ENCODE measurements at regions not wholly inside any gene's neighbourhood (a gene's known extent, or its start where the extent isn't known, plus 50 kb on each side); places are given as distances from the start of the nearest gene placed in this dataset.
"Not testable (repeated sequence)": the region's sequence is repeated elsewhere in the genome, so short reads cannot be mapped to it uniquely, and the experiment has no call there.

DNA sequence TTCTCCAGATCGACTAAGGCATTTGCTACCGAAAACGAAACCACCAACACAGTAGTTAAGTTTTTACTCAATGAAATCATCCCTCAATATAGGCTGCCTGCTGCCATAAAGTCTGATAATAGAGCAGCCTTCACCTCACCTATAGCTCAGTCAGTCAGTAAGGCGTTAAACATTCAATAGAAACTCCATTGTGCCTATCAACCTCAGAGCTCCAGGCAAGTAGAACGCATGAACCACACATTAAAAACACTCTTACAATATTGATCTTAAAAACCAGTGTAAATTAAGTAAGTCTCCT, 160.6 kb downstream of the DEFB131A start:
- FAIRE-seq = not testable (repeated sequence)

DNA sequence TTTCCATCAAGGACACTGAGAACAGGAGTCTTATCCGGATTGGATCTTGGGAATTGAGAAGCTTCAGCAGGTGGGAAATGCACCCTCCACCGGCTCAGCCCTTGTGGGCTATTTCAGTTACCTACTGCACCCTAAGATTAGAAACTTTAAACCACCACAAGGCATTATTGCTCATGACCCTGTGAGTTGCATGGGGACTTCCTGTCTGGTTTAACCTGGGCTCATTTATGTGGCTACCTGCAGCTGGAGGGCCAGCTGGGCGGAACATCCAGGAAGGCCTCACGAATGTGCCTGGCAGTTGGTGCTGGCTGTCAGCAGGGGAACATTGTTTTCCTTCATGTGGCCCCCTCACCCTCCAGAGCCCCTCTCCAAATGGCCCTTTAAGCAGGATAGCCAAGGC, 164.1 kb downstream of the DEFB131A start:
- no peak for FAIRE-seq

DNA sequence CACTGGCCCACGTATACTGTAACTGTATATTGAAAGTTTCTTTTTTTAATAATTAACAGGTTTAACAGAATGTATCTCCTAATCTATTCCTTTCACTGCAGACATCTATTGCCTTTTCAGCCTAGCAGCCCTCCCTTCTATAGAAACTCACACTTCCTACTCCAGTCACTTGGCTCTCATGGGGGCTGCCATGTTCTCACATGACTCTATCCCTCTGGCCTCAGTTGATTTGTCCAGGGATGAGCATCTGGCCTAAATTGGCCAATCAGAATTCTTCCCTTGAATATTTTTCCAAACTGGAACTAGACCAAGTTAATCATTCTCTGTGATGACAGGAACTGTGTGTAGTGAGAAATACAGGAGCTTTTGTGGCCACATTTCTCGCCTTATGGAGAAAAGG, 166.1 kb downstream of the DEFB131A start:
- not testable (repeated sequence) for FAIRE-seq

DNA sequence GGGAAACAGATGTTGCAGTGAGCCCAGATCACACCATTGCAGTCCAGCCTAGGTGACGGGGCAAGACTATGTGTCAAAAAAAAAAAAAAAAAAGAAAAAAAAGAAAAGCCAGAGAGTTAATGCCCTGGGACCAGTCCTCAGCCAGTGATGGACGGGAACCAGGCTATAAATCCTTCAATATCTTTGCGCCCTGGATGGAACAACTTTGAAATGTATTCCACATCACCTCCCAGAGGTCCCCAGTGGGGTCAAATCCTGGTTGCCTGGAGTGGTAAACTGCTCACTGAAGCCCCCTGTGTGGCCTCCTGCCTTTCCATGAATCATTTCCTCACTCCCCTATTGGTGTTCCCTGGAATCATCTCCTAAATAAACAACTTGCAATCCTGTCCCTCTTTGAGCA, 166.9 kb downstream of the DEFB131A start:
- FAIRE-seq = no peak

DNA sequence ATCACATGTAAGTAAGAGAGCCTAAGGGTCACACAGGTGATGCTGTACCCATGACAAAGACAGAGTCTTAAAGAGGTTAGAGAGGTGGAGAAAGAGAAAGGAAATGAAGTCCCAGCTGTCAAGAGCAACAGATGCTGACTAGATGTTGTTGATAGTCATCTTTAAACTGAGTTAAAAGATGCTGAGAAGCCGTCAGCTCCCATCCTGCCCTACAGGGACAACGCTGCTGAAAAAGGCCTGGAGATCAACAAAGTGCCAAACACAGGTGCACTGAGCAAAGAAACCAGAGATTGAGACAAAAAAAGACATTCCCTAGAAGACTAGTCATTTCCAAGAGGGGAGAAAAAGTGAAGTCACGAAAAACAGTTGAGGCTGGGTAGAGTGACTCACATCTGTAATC, 145.0 kb upstream of the DRD5 start:
- FAIRE-seq = not testable (repeated sequence)

DNA sequence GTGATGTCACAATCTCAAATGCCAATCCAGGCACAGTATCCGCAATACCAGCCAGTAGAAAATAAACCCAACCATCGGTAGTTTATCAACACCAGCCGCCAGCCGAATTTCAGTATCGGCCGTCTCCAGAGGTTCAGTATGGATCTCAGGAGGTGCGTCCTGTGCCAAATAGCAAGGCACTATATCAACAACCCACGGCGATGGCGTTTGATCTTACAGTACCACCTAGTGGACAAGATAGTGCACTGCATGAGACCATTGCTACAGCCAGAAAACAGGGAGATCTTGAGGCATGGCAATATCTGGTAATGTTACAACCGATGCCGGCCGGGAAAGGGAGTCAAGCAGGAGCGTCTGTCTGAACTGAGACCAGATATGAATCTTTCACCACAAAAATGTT, 121.8 kb upstream of the DRD5 start:
- peak; percentile 92 for FAIRE-seq

DNA sequence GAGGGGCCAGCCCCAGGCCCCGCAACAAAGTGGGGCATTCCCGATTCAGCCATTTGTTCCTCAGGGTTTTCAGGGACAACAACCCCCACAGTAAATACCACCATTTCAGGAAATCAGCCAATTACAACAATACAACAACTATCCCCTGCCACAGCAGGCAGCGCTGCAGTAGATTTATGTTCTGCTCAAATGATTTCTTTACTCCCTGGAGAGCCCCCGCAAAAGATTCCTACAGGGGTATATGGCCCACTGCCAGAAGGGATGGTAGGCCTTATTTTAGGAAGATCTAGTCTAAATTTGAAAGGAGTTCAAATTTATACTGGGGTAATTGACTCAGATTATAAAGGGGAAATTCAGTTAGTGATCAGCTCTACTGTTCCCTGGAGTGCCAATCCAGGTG, 120.5 kb upstream of the DRD5 start:
- not testable (repeated sequence) for FAIRE-seq

DNA sequence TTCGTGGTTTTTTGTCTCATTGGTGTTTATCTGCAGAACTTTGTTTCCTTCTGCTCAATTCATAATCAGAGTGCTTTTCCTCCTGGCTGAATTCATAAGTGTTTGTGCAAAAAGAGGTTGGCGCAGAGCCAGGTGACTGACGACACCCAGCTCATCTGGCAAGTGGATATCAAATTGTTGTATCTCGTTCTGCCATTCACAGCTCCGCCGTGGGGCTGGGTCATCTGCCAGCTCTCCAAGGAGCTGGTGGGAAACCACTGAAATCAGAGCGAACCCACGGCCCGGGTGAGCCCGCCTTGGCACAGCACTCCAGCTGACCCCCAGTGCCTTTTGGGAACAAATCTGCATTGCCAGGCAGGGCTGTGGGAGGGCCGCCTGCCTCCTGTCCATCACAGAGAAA, 110.7 kb upstream of the DRD5 start:
- not testable (repeated sequence) for FAIRE-seq

DNA sequence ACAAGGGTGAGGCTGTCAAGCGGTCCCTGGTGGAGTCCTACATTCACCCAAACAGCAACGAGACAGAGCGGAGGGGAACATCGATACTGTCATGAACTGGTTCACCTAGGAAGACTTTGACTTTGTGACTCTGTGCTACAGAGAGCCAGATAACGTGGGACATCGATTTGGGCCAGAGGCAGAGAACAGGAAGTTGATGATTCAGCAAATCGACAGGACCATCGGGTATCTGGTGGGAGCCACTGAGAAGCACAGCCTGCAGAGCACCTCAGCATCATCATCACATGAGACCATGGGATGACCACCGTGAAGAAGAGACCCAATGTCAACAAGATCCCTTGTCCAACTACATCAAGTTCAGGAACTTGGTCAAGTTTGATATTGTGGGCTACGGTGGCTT, 104.1 kb upstream of the DRD5 start:
- not testable (repeated sequence) for FAIRE-seq

DNA sequence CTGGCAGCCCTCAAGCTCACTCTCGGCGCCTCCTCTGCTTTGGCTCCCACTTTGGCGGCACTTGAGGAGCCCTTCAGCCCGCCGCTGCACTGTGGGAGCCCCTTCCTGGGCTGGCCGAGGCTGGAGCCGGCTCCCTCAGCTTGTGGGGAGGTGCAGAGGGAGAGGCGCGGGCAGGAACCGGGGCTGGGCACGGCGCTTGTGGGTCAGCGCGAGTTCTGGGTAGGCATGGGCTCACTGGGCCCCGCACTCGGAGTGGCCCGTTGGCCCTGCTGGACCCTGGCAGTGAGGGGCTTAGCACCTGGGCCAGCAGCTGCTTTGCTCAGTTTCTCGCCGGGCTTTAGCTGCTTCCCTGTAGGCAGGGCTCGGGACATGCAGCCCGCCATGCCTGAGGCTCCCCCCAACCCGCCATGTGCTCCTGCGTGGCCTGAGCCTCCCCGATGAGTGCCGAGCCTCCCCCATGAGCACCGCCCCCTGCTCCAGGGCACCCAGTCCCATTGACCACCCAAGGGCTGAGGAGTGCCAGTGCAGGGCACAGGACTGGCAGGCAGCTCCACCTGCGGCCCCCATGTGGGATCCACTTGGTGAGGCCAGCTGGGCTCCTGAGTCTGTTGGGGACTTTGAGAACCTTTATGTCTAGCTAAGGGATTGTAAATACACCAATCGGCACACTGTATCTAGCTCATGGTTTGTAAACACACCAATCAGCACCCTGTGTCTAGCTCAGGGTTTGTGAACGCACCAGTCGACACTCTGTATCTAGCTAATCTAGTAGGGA, 101.5 kb upstream of the DRD5 start:
- FAIRE-seq = no peak

DNA sequence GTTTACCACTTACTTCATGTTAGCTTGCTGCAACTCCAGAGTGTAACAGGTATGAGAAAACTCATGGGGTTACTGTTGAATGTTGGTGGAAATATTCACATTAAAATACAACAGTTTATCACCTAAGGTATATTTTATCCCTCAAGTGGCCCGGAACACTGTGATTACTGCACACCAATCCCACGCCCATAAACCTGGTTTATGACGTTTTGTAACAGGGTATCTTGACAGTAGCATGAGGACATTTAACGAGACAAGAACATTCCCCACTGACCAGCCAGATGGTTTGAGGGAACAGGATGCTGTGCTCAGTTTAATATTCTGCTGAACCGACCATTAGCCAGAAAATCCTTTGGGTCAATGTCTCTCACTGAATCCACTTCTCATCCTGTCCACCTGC, 98.3 kb upstream of the DRD5 start:
- not testable (repeated sequence) for FAIRE-seq

DNA sequence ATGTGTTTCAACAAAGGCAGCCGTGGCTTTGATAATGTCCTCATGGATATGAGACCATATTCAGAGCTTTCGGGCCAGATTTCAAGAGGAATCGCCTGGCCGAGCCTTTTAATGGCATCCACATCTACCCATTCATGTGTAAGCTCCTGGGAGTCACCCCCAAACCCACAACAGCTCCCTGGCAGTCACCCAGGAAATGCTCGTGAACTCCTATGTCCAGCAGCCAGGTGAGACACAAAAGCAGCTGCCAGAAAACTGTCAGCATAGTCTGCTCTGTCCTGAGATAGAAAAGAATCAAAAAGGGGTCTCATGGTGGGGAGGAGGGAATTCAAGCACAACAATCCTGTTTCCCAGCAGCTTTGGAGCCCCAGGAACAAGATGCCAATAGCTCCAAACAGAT, 96.4 kb upstream of the DRD5 start:
- FAIRE-seq = not testable (repeated sequence)

DNA sequence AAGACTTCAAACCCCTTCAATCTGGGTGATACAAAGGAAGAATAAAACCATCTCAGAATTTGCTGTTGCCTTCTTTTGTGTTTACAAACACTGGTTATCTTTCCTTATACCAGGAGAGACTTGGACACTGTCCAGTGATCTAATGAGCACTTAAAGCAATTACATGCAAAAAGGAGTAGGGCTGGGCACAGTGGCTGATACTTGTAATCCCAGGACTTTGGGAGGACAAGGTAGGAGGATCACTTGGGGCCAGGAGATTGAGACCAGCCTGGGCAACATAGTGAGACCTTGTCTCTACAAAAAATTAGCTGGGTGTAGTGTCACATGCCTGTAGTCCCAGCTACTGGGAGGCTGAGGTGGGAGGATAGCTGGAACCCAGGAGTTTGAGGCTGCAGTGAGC, 95.7 kb upstream of the DRD5 start:
- FAIRE-seq = no peak

DNA sequence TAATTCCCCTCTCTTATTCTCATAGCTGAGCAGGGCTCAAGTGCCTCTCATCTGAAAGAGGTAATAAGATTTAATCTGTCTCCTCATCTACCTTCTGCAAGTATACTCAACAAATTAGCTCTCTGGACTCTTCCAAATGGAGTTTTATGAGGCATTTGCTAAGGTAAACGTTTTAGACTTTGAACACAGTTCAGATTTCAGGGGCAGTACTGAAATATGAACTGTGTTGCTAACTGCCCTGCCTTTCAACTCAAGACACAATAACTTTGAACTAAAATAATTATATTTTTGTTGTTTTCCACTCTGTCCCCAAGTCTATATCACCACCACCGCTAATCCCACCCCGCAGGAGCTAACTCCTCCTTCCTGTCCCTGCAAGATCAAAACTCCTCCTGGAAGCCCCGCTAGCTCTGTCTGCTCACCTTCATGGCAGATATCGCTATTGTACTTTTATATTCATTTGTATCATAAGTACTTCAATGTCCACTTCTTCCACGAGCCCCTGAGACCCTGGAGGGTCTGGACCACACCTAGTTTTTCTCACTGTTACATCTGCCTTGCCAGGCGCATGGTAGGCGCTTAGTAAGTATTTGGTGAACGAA, 90.7 kb upstream of the DRD5 start:
- not testable (repeated sequence) for FAIRE-seq

DNA sequence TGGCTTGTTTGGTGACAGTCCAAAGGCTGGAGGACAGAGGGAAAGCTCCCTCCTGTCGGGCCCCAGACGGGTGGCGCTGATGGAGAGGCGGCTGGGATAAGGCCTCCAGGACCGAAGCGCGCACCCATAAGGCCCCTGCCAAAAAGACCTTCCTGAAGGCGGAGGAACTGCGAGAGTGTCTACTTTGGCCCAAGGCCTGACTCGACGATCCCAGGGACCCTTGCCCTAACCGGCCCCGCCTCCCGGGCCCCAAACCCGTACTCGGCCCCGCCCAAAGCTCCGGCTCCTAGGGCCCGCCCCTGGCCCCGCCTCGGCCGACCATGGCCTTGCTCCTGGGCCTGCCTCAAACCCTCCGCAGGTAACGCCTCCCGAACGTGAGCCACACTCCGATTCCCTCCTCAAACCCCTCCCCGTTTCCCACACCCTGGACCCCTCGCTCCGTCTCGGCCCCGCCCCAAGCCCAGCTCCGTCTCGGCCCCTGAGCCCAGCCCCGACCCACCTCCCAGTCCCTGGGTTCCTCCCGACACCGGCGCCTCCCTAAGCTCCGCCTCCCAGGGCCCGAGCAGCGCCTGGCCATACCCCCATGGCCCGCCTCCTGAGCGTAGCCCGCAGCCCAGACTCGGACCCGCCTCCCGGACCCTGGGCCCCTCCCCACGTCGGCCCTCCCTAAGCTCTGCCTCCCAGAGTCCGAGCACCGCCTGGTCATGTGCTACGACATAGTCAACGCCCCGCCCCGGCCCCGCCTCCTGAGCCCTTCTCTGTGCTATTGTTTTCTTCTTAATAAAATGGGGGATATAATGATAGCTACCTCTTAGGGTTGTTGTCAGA, 90.0 kb upstream of the DRD5 start:
- peak; percentile 89 for FAIRE-seq

DNA sequence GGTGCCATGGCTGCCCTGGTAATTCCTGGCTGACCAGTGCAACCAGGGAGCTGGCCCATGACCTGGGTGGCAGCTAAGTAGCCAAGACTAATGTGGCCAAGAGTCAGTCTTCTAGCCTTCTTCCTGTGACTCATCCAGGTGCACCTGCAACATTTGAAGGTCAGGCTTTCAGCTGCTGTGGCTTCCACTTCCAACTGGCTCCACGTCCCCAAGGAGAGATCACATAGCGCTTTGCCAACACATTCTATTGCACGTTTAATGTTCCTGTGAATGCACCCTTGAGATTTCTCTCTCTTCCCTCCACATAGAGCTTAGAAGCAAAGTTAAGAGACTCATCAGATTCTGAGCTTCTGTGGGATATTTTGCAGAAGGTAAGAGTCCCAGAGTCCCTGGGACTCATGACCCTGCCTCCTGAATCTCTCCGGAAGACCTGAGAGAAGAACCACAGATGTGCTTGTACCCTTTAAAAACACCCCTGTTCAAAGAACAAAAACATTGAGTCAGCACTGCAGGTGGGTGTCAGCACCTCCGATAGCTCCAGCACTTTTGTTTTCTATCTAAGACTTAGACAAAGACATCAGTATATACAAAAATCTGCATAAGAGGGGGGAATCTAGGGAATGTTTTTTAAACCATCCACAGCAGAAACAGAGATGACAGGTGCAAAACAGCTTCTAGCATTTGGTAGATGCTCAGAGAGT, 88.5 kb upstream of the DRD5 start:
- not testable (repeated sequence) for FAIRE-seq

DNA sequence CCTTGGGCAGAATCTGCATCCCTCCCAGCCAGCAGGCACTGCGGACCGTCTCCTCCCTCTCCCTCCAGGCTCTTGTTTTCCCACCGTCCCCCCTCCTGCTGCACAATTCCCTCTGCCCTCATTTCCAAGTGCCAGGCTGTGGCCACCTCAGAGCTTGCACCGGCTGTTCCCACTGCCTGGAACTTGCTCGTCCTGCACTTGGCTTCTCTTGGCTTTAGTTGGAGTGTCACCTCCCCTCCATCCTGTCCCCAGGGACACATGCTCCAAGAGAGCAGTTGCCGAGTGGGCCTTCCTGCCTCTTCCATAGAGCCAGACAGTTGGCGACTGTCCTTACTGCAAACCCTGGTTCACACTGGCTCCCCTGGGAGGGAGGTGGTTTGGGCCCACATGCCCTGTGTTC, 87.0 kb upstream of the DRD5 start:
- FAIRE-seq = not testable (repeated sequence)

DNA sequence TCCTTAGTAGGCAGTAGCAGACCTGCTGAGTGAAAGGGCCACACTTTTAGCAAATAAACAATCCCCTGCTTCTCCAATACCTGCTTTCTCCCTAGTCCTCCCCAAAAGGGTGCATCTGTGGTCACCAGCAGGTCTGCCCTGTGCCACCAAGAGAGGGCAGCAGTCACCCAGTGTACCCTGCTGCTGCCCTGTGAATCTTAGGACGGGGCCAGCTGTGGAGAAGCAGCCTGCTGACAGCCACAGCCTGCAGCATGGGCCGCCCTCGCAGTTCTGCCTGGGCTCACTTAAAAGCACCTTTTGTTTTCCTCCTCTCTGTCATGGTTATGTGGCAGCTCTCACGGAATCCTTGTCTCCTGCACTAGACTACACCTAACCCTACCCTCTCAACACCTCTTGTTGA, 85.4 kb upstream of the DRD5 start:
- FAIRE-seq = not testable (repeated sequence)

DNA sequence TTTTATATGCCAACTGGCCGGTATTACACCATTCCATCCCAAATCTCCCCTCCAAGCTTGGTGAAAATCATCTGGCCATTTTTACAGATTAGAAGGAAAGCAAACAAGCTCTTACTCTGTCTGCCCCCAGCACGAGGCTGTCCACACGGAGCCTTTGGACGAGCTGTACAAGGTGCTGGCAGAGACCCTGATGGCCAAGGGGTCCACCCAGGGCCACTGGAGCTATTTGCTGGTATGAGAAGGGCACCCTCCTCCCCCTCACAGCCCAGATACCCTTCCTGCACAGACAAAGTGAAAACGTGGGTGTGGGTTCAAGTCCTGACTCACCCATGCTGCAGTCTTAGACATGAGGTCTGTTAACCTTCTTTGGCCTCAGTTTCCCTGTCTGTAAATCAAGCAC, 84.9 kb upstream of the DRD5 start:
- FAIRE-seq = not testable (repeated sequence)

DNA sequence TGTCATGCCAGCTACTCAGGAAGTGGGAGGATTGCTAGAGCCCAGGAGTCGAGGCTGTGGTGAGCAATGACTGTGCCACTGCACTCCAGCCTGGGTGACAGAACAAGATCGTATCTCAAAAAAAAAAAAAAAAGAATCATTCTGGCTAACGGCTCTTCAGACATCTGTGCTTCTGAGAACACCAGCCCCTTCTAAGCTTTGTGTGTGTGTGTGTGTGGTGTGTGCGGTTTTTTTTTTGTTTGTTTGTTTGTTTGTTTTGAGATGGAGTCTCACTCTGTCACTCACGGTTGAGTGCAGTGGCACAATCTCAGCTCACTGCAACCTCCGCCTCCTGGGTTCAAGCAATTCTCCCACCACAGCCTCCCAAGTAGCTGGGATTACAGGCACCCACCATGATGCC, 79.4 kb upstream of the DRD5 start:
- not testable (repeated sequence) for FAIRE-seq

DNA sequence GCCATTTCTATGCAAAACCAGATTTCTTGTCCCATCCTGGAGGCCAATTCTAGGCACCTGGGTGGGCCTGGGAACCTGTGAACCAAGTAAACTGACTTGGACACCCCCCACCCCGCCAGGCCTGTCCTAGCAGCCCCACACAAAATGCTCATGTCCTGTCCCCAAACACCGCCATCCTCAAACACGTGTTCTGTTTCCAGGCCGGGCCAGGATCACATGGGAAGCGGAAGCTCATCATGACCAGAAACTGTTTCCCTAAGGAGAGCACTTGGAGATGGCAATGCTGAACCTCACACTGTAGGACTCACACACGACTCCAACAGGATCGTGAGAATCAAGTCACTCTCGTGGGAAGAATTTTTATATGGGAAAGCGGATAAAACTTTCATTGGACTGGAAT, 78.7 kb upstream of the DRD5 start:
- not testable (repeated sequence) for FAIRE-seq

DNA sequence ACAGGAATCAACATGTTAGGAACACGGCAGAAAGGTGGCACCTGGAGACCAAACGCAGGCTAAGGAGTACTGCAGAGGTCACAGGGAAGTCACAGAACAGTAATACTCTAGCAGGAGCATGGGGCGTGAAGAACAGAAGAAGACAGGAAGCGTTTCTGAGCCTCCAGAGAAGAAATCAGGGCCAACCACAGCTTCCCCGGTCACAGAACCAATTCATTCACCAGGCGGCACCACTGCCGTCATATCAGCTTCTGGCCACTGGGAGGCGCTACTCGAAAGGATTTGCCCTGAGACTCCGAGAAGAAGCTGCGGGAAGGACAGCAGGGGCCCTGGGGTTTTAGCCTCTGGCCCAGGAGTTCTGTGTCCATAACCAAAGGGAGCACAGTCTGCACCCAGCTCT, 78.0 kb upstream of the DRD5 start:
- no peak for FAIRE-seq

DNA sequence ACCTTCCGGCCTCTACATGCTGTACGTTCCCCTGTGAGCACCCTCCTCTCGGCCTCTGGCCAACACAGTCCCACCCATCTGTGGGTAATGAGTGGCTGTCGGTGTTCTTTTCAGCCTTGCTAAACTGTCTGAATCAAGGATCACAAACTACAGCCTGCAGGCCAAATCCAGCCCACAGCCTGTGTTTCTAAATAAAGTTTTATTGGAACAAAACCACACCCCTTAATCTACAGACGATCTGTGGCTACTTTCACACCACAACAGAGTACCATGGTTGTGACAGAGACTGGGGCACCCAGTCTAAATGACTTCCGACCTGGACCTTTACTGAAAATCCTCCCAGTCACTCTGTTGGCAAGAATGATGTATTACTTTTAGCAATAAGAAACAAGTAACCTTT, 77.3 kb upstream of the DRD5 start:
- FAIRE-seq = not testable (repeated sequence)

Measured in endometrium (tissue), 2 donors.